HG02798 (cell line): ENCODE measurements at regions not wholly inside any gene's neighbourhood (a gene's known extent, or its start where the extent isn't known, plus 50 kb on each side); places are given as distances from the start of the nearest gene placed in this dataset.

Experiments
- ATAC-seq: cut with Tn5 transposase; IDR thresholded peaks from one replicate; pipeline ENCODE4 v1.9.1; 2021; ENCODE audit warnings: mild to moderate bottlenecking; ENCODE audit not compliant: unreplicated experiment, poor library complexity

- ATAC-seq, result peak; percentile 43
Measured at GRCh38 chr2:59732871-59733566, 820.4 kb downstream of the BCL11A start.

GRCh38 chr2:59727121-59727590 lies 826.3 kb downstream of the BCL11A start:
- ATAC-seq, result no peak

GRCh38 chr2:59726228-59727120 lies 827.0 kb downstream of the BCL11A start:
- ATAC-seq, result no peak

GRCh38 chr2:59724746-59725145 lies 828.7 kb downstream of the BCL11A start:
- no peak for ATAC-seq

- ATAC-seq, result no peak
Measured at GRCh38 chr2:59720296-59720866, 833.1 kb downstream of the BCL11A start.

- no peak for ATAC-seq
Measured at GRCh38 chr2:59713577-59713976, 839.9 kb downstream of the BCL11A start.

GRCh38 chr2:59711121-59711520 lies 842.3 kb downstream of the BCL11A start:
- ATAC-seq, result no peak

- ATAC-seq, result no peak
Measured at GRCh38 chr2:59706729-59707128, 846.7 kb downstream of the BCL11A start.

- ATAC-seq, result no peak
Measured at GRCh38 chr2:59703796-59704195, 849.7 kb downstream of the BCL11A start.

GRCh38 chr2:59702026-59702425 lies 851.4 kb downstream of the BCL11A start:
- no peak for ATAC-seq

- no peak for ATAC-seq
Measured at GRCh38 chr2:59701271-59701994, 852.0 kb downstream of the BCL11A start.

- no peak for ATAC-seq
Measured at GRCh38 chr2:59694176-59694575, 859.3 kb downstream of the BCL11A start.

GRCh38 chr2:59693231-59693959 lies 860.1 kb downstream of the BCL11A start:
- no peak for ATAC-seq

- ATAC-seq, result no peak
Measured at GRCh38 chr2:59691518-59692190, 861.8 kb downstream of the BCL11A start.

GRCh38 chr2:59690849-59691248 lies 862.6 kb downstream of the BCL11A start:
- no peak for ATAC-seq

GRCh38 chr2:59684771-59685166 lies 868.7 kb downstream of the BCL11A start:
- no peak for ATAC-seq

- ATAC-seq, result no peak
Measured at GRCh38 chr2:59684116-59684770, 869.2 kb downstream of the BCL11A start.

GRCh38 chr2:59680863-59681262 lies 872.6 kb downstream of the BCL11A start:
- no peak for ATAC-seq

GRCh38 chr2:59677158-59677557 lies 876.3 kb downstream of the BCL11A start:
- no peak for ATAC-seq
